Neural cell (in vitro differentiated cells): ENCODE measurements at regions not wholly inside any gene's neighbourhood (a gene's known extent, or its start where the extent isn't known, plus 50 kb on each side); places are given as distances from the start of the nearest gene placed in this dataset.

Experiments used
- H2AFZ ChIP-seq: fragments of 200-600, 300-800 bp; sonication (generic), shearing (Covaris generic); 2 replicates; pipeline ENCODE4 v1.6.0; 2014; ENCODE audit warnings: low read depth, mild to moderate bottlenecking, antibody characterized with exemption, low read length, moderate library complexity
- H3F3A ChIP-seq: fragments of 200-600 bp; shearing (Covaris generic); 2 replicates; pipeline ENCODE4 v1.6.1; 2016; ENCODE audit warnings: mild to moderate bottlenecking, moderate library complexity, mixed read lengths, antibody characterized with exemption, low read length; ENCODE audit not compliant: insufficient read depth, poor library complexity, severe bottlenecking
- H3K27ac ChIP-seq: fragments of 200-600, 300-800 bp; sonication (generic), shearing (Covaris generic); 2 replicates; pipeline ENCODE4 v1.5.1; 2014; ENCODE audit warnings: mild to moderate bottlenecking, low read length, moderate library complexity
- H3K27me3 ChIP-seq: fragments of 300-800, 200-600 bp; sonication (generic), shearing (Covaris generic); 2 replicates; pipeline ENCODE4 v1.6.0; 2014; ENCODE audit warnings: mild to moderate bottlenecking, low read depth, low read length, moderate library complexity; ENCODE audit not compliant: insufficient read depth
- H3K36me3 ChIP-seq: fragments of 300-800, 200-600 bp; sonication (generic), shearing (Covaris generic); 2 replicates; pipeline ENCODE4 v1.5.1; 2014; ENCODE audit warnings: mild to moderate bottlenecking, antibody characterized with exemption, low read length, moderate library complexity; ENCODE audit not compliant: insufficient read depth
- H3K4me2 ChIP-seq: fragments of 300-800, 200-600 bp; sonication (generic), shearing (Covaris generic); 2 replicates; pipeline ENCODE4 v1.6.0; 2014; ENCODE audit warnings: mild to moderate bottlenecking, low read length
- H3K4me3 ChIP-seq: fragments of 300-800, 200-600 bp; sonication (generic), shearing (Covaris generic); 2 replicates; pipeline ENCODE4 v1.5.1; 2014; ENCODE audit warnings: mild to moderate bottlenecking, low read length, moderate library complexity
- H3K79me2 ChIP-seq: fragments of 200-600 bp; shearing (Covaris generic); replicated peaks from 2 replicates; pipeline ENCODE4 v1.6.0; 2014; ENCODE audit warnings: mild to moderate bottlenecking, low read length, moderate library complexity; ENCODE audit not compliant: insufficient read depth
- H3K9ac ChIP-seq: fragments of 300-800, 200-600 bp; sonication (generic), shearing (Covaris generic); 2 replicates; pipeline ENCODE4 v1.6.1; 2016; ENCODE audit warnings: mild to moderate bottlenecking, low read length, mixed read lengths
- H3K9me2 ChIP-seq: fragments of 200-600 bp; shearing (Covaris generic); 2 replicates; pipeline ENCODE4 v1.6.1; 2016; ENCODE audit warnings: mild to moderate bottlenecking, low read length, mixed read lengths; ENCODE audit not compliant: insufficient read depth
- H3K9me3 ChIP-seq: fragments of 200-600, 300-800 bp; sonication (generic), shearing (Covaris generic); 2 replicates; pipeline ENCODE4 v1.6.1; 2016; ENCODE audit warnings: mild to moderate bottlenecking, mixed run types, low read length, moderate library complexity, mixed read lengths
- H4K20me1 ChIP-seq: fragments of 200-600 bp; shearing (Covaris generic); 2 replicates; pipeline ENCODE4 v1.6.1; 2016; ENCODE audit warnings: mild to moderate bottlenecking, mixed run types; ENCODE audit not compliant: insufficient read depth
- EP300 ChIP-seq: fragments of 450-650 bp; conservative IDR thresholded peaks from 2 replicates; pipeline ENCODE4 v1.6.1; 2014; ENCODE audit warnings: antibody characterized with exemption, mild to moderate bottlenecking, moderate library complexity; ENCODE audit not compliant: poor library complexity, severe bottlenecking
- EZH2 ChIP-seq: fragments of 200-600, 300-800 bp; shearing (Covaris generic), sonication (generic); IDR thresholded peaks from 2 replicates; pipeline ENCODE4 v1.6.1; 2014; ENCODE audit warnings: antibody characterized with exemption, low read length, borderline replicate concordance, mild to moderate bottlenecking; ENCODE audit not compliant: insufficient read depth, poor library complexity, severe bottlenecking
- MXI1 ChIP-seq: fragments of 450-650 bp; conservative IDR thresholded peaks from 2 replicates; pipeline ENCODE4 v1.6.1; 2014; ENCODE audit warnings: antibody characterized with exemption, mild to moderate bottlenecking; ENCODE audit not compliant: poor library complexity, severe bottlenecking
- POLR2AphosphoS5 ChIP-seq: IDR thresholded peaks from 2 replicates; pipeline ENCODE4 v1.6.1; 2012
- RAD21 ChIP-seq: fragments of 450-650 bp; conservative IDR thresholded peaks from 2 replicates; pipeline ENCODE4 v1.6.1; 2014; ENCODE audit warnings: antibody characterized with exemption, mild to moderate bottlenecking, moderate library complexity
- SMC3 ChIP-seq: fragments of 450-650 bp; conservative IDR thresholded peaks from 2 replicates; pipeline ENCODE4 v1.6.1; 2014; ENCODE audit warnings: antibody characterized with exemption, mild to moderate bottlenecking, moderate library complexity; ENCODE audit not compliant: poor library complexity
- TAF1 ChIP-seq: IDR thresholded peaks from 2 replicates; pipeline ENCODE4 v1.6.1; 2012; ENCODE audit warnings: low read depth
- TF ChIP-seq, protein P1 (sequence below): fragments of 450-650 bp; IDR thresholded peaks from 2 replicates; pipeline ENCODE4 v1.5.1; 2014; ENCODE audit warnings: antibody characterized with exemption, mild to moderate bottlenecking, moderate library complexity; ENCODE audit not compliant: poor library complexity, severe bottlenecking
- TF ChIP-seq, protein P2 (sequence below): IDR thresholded peaks from 2 replicates; pipeline ENCODE4 v1.6.1; 2012; ENCODE audit warnings: borderline replicate concordance

DNA sequence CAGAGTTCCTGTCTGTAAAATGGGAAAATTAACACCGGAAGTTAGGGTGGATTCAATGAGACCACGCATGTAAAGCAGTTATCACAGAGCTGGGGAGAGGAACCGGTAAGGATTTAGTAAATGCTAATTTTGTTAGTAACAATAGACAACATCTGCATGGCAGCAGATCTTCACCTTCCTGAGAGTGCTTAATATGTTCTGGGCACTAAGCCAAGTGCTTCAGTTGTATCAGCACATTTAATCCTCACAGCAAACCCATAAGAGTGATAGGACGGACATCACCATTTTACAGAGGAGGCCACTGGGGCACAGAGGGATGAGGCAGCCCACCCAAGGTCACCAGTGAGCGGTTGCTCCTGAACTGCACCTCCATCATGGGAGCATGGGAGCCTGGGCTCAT, 189.4 kb downstream of the WNT5A start:
- Histone ChIP-seq H3K9ac (no peak overlapping the region), H3K4me3 (no peak overlapping the region), H2AFZ (no peak overlapping the region), H3K9me3 (no peaks in the 10 kb centered on the region), H3K79me2 (no peaks in the 10 kb centered on the region), H3K9me2 (no peaks in the 10 kb centered on the region), H4K20me1 (no peaks in the 10 kb centered on the region), H3K27me3 (no peaks in the 10 kb centered on the region), H3K36me3 (no peaks in the 10 kb centered on the region), H3K4me2 (no peak overlapping the region), H3F3A (no peaks in the 10 kb centered on the region), H3K27ac (no peak overlapping the region)
- TF ChIP-seq EP300: no peak
- TF ChIP-seq EZH2: no peak
- no peak for TF ChIP-seq POLR2AphosphoS5
- TF ChIP-seq TAF1: no peak
- no peak for TF ChIP-seq MXI1
- TF ChIP-seq, protein P1, sequence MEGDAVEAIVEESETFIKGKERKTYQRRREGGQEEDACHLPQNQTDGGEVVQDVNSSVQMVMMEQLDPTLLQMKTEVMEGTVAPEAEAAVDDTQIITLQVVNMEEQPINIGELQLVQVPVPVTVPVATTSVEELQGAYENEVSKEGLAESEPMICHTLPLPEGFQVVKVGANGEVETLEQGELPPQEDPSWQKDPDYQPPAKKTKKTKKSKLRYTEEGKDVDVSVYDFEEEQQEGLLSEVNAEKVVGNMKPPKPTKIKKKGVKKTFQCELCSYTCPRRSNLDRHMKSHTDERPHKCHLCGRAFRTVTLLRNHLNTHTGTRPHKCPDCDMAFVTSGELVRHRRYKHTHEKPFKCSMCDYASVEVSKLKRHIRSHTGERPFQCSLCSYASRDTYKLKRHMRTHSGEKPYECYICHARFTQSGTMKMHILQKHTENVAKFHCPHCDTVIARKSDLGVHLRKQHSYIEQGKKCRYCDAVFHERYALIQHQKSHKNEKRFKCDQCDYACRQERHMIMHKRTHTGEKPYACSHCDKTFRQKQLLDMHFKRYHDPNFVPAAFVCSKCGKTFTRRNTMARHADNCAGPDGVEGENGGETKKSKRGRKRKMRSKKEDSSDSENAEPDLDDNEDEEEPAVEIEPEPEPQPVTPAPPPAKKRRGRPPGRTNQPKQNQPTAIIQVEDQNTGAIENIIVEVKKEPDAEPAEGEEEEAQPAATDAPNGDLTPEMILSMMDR: no peak
- TF ChIP-seq SMC3: no peak
- TF ChIP-seq, protein P2, sequence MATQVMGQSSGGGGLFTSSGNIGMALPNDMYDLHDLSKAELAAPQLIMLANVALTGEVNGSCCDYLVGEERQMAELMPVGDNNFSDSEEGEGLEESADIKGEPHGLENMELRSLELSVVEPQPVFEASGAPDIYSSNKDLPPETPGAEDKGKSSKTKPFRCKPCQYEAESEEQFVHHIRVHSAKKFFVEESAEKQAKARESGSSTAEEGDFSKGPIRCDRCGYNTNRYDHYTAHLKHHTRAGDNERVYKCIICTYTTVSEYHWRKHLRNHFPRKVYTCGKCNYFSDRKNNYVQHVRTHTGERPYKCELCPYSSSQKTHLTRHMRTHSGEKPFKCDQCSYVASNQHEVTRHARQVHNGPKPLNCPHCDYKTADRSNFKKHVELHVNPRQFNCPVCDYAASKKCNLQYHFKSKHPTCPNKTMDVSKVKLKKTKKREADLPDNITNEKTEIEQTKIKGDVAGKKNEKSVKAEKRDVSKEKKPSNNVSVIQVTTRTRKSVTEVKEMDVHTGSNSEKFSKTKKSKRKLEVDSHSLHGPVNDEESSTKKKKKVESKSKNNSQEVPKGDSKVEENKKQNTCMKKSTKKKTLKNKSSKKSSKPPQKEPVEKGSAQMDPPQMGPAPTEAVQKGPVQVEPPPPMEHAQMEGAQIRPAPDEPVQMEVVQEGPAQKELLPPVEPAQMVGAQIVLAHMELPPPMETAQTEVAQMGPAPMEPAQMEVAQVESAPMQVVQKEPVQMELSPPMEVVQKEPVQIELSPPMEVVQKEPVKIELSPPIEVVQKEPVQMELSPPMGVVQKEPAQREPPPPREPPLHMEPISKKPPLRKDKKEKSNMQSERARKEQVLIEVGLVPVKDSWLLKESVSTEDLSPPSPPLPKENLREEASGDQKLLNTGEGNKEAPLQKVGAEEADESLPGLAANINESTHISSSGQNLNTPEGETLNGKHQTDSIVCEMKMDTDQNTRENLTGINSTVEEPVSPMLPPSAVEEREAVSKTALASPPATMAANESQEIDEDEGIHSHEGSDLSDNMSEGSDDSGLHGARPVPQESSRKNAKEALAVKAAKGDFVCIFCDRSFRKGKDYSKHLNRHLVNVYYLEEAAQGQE: no peak
- TF ChIP-seq RAD21: no peak

DNA sequence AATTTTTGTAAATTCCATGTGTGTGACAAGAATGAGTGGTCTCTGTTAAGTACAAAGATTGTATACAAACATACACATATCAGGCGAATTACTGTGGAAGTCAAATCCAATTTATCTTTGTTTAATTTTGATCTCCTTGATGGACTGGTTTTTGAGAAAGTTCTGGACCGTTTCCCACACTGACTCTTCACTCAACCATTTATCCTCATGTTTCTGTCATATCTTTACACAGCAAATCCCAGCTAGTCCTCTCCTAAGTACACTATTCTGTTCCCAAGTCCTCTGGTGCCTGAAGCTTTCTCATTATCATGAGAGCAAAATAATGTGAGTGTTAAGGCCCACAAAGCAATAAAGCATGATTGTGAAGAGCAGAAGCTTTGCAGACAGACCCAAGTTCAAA, 189.9 kb downstream of the WNT5A start:
- Histone ChIP-seq H3K27ac (no peak overlapping the region), H4K20me1 (no peaks in the 10 kb centered on the region), H3F3A (no peaks in the 10 kb centered on the region)

More for the DNA sequence above, 189.9 kb downstream of the WNT5A start:
- no peak overlapping the region for H2AFZ ChIP-seq
- H3K9me3 ChIP-seq: no peaks in the 10 kb centered on the region
- no peak overlapping the region for H3K9ac ChIP-seq
- H3K9me2 ChIP-seq: no peaks in the 10 kb centered on the region
- H3K36me3 ChIP-seq: no peaks in the 10 kb centered on the region
- H3K4me2 ChIP-seq: no peak overlapping the region
- H3K4me3 ChIP-seq: no peak overlapping the region
- H3K27me3 ChIP-seq: no peaks in the 10 kb centered on the region
- no peaks in the 10 kb centered on the region for H3K79me2 ChIP-seq
- TF ChIP-seq EZH2 (no peak), RAD21 (no peak), SMC3 (no peak), EP300 (no peak), TAF1 (no peak), MXI1 (no peak), POLR2AphosphoS5 (no peak)
- TF ChIP-seq, protein P2: no peak
- TF ChIP-seq, protein P1: no peak
